OCI-LY7 (cell line): ENCODE measurements at regions not wholly inside any gene's neighbourhood (a gene's known extent, or its start where the extent isn't known, plus 50 kb on each side); places are given as distances from the start of the nearest gene placed in this dataset.

Source experiments
- BruUV-seq: library from RNA; stranded (reverse); fragments of 400-500 nt; replicated peaks from 2 replicates; lab custom pipeline; 2021; lab: Mats Ljungman, UMichigan
- CTCF ChIA-PET: fragments of 300-600 bp; sonication (Branson Sonifier 250); formaldehyde crosslinking; loops from one replicate; lab custom pipeline; 2022; ENCODE audit warnings: antibody characterized with exemption; ENCODE audit not compliant: unreplicated experiment; lab: Charles Lee
- POLR2A ChIA-PET: fragments of 300-600 bp; sonication (Branson Sonifier 250); formaldehyde crosslinking; loops from one replicate; lab custom pipeline; 2022; ENCODE audit warnings: antibody characterized with exemption; lab: Charles Lee
- DNase-seq: peaks from one replicate; pipeline ENCODE4 v3.0.0-alpha.2; 2015; ENCODE audit warnings: low spot score
- H2AFZ ChIP-seq: fragments of 200-600 bp; sonication (generic), shearing (Covaris generic); 2 replicates; pipeline ENCODE4 v1.6.1; 2014; ENCODE audit warnings: mild to moderate bottlenecking, antibody characterized with exemption, low read length, moderate library complexity
- H3K27ac ChIP-seq: fragments of 200-600 bp; sonication (generic); 2 replicates; pipeline ENCODE4 v1.5.1; 2014; ENCODE audit warnings: mixed run types, low read depth, mild to moderate bottlenecking, moderate library complexity, low read length, inconsistent platforms; ENCODE audit not compliant: poor library complexity, severe bottlenecking
- H3K36me3 ChIP-seq: fragments of 200-600 bp; sonication (generic); 2 replicates; pipeline ENCODE4 v1.6.1; 2014; ENCODE audit warnings: mild to moderate bottlenecking, antibody characterized with exemption, low read length, moderate library complexity, mixed read lengths; ENCODE audit not compliant: insufficient read depth
- H3K4me1 ChIP-seq: fragments of 200-600 bp; sonication (generic); 2 replicates; pipeline ENCODE4 v1.5.1; 2014; ENCODE audit warnings: mild to moderate bottlenecking, low read length; ENCODE audit not compliant: insufficient read depth, poor library complexity, severe bottlenecking
- H3K4me2 ChIP-seq: fragments of 200-600 bp; sonication (generic); 2 replicates; pipeline ENCODE4 v1.6.1; 2014; ENCODE audit warnings: mild to moderate bottlenecking, low read length
- H3K4me3 ChIP-seq: fragments of 200-600 bp; sonication (generic); 2 replicates; pipeline ENCODE4 v1.5.1; 2014; ENCODE audit warnings: mild to moderate bottlenecking, low read depth, low read length; ENCODE audit not compliant: poor library complexity, severe bottlenecking
- H3K79me2 ChIP-seq: fragments of 200-600 bp; sonication (generic); 2 replicates; pipeline ENCODE4 v1.6.1; 2016; ENCODE audit warnings: low read depth, mild to moderate bottlenecking, low read length, moderate library complexity, mixed read lengths; ENCODE audit not compliant: insufficient read depth
- H3K9me2 ChIP-seq: fragments of 200-600 bp; sonication (generic); 2 replicates; pipeline ENCODE4 v1.6.1; 2016; ENCODE audit warnings: mild to moderate bottlenecking, low read length, mixed read lengths; ENCODE audit not compliant: insufficient read depth
- H3K9me3 ChIP-seq: fragments of 200-600 bp; sonication (generic); 2 replicates; pipeline ENCODE4 v1.6.1; 2014; ENCODE audit warnings: mild to moderate bottlenecking, mixed run types, low read length, mixed read lengths
- H4K20me1 ChIP-seq: fragments of 200-600 bp; sonication (generic); 2 replicates; pipeline ENCODE4 v1.6.1; 2014; ENCODE audit warnings: mild to moderate bottlenecking, antibody characterized with exemption, low read length, moderate library complexity, mixed read lengths; ENCODE audit not compliant: insufficient read depth
- CTCF ChIP-seq: fragments of 200-600 bp; sonication (generic); conservative IDR thresholded peaks from 2 replicates; pipeline ENCODE4 v1.5.1; 2014; ENCODE audit warnings: mild to moderate bottlenecking, antibody characterized with exemption, low read length, moderate library complexity, mixed read lengths
- EZH2phosphoT487 ChIP-seq: fragments of 200-600 bp; sonication (generic); IDR thresholded peaks from 2 replicates; pipeline ENCODE4 v1.6.1; 2018; ENCODE audit warnings: low read depth, borderline replicate concordance, mild to moderate bottlenecking, mixed run types, antibody characterized with exemption, low read length, moderate library complexity, mixed read lengths
- intact Hi-C: fragments of 100-400 bp; cut with micrococcal nuclease; formaldehyde crosslinking; loops from one replicate; pipeline ENCODE4 v1.10.0; 2022; ENCODE audit not compliant: unreplicated experiment

GRCh38 chrX:39828971-39829370 is 268.8 kb downstream of the BCOR start:
- Histone ChIP-seq H3K9me3 (no peaks in the 10 kb centered on the region), H3K79me2 (no peaks in the 10 kb centered on the region), H3K27ac (no peak overlapping the region), H2AFZ (no peak overlapping the region), H3K4me2 (no peak overlapping the region), H4K20me1 (no peaks in the 10 kb centered on the region), H3K9me2 (no peaks in the 10 kb centered on the region), H3K4me1 (peaks cover 37% of the 10 kb centered on the region), H3K4me3 (no peak overlapping the region), H3K36me3 (no peaks in the 10 kb centered on the region)
- BruUV-seq = no TSS peak
- ChIA-PET POLR2A (interaction anchor here (0.7 kb wide), 1 partner anchor 1323 kb away, joined by 3 read pairs; no protein-coding TSS in a partner anchor), CTCF (no interaction called here)
- TF ChIP-seq CTCF = no peak
- TF ChIP-seq EZH2phosphoT487 = no peak
- intact Hi-C loops = no loop called here
- no peak for DNase-seq

DNA sequence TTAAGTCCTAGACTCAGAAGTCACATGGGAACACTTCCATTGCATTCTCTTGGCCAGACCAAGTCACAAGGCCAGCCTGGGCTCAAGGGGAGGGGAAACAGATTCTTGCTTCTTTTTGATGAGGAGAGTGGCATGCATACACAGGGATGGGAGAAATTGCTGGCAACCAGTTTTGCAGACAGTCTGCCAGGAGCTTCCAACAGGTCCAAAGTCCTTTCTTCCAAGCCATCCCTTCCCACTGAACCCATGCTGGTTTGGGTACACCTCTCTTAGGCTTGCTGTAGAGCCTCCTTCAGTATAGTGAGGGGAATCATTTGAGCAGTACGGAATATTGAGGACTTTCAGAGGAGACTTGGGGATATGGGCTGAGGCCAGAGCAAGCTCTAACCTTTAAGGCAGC is 267.8 kb downstream of the BCOR start:
- no TSS peak for BruUV-seq
- no peaks in the 10 kb centered on the region for H3K79me2 ChIP-seq
- H3K4me1 ChIP-seq = peaks cover 32% of the 10 kb centered on the region
- intact Hi-C loops = no loop called here
- H3K9me3 ChIP-seq = no peaks in the 10 kb centered on the region
- ChIA-PET CTCF (no interaction called here), POLR2A (interaction anchor here (0.7 kb wide), 1 partner anchor 146 kb away, joined by 3 read pairs; no protein-coding TSS in a partner anchor)
- H3K9me2 ChIP-seq = no peaks in the 10 kb centered on the region
- no peak overlapping the region for H3K27ac ChIP-seq
- no peaks in the 10 kb centered on the region for H4K20me1 ChIP-seq
- no peak overlapping the region for H2AFZ ChIP-seq
- TF ChIP-seq CTCF (no peak), EZH2phosphoT487 (no peak)
- DNase-seq = no peak
- H3K4me3 ChIP-seq = no peak overlapping the region
- H3K36me3 ChIP-seq = no peaks in the 10 kb centered on the region
- H3K4me2 ChIP-seq = no peak overlapping the region

DNA sequence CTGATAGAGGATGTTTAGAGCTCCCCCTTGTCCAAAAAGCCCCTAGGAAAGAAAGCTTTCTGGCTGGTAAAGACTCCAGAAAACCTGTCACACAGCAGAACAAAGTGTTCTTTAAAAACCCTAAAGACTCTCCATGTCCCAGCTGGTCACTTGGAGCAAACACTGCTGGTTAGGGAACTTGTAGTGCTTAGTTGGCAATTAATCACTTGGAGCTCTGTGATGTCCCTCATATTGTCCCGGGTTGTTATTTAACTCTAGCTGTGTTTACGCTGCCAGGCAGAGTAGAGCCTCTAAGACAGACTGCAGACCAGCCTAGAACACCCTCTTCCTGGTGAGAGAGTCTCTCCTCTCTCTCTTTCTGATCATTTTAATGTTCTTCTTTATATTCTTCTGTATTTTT is 267.3 kb downstream of the BCOR start:
- ChIA-PET POLR2A (interaction anchor here (0.7 kb wide), 1 partner anchor 146 kb away, joined by 3 read pairs; no protein-coding TSS in a partner anchor), CTCF (no interaction called here)

More for the DNA sequence above, 267.3 kb downstream of the BCOR start:
- Histone ChIP-seq H3K27ac (no peak overlapping the region), H3K4me2 (no peak overlapping the region), H3K9me3 (no peaks in the 10 kb centered on the region), H3K9me2 (no peaks in the 10 kb centered on the region), H2AFZ (no peak overlapping the region), H3K4me1 (peaks cover 27% of the 10 kb centered on the region), H3K36me3 (no peaks in the 10 kb centered on the region), H3K4me3 (no peak overlapping the region), H3K79me2 (no peaks in the 10 kb centered on the region), H4K20me1 (no peaks in the 10 kb centered on the region)
- intact Hi-C loops = no loop called here
- TF ChIP-seq CTCF (no peak), EZH2phosphoT487 (no peak)
- DNase-seq = no peak
- no TSS peak for BruUV-seq
